HG03469 (cell line): ENCODE measurements at regions not wholly inside any gene's neighbourhood (a gene's known extent, or its start where the extent isn't known, plus 50 kb on each side); places are given as distances from the start of the nearest gene placed in this dataset.
A peak's percentile ranks its signal among the peaks of the same experiment; 100 is the strongest.

ENCODE experiments used
- ATAC-seq: cut with Tn5 transposase; IDR thresholded peaks from one replicate; pipeline ENCODE4 v1.9.1; 2021; ENCODE audit warnings: mild to moderate bottlenecking, moderate library complexity, moderate number of reproducible peaks; ENCODE audit not compliant: unreplicated experiment

DNA sequence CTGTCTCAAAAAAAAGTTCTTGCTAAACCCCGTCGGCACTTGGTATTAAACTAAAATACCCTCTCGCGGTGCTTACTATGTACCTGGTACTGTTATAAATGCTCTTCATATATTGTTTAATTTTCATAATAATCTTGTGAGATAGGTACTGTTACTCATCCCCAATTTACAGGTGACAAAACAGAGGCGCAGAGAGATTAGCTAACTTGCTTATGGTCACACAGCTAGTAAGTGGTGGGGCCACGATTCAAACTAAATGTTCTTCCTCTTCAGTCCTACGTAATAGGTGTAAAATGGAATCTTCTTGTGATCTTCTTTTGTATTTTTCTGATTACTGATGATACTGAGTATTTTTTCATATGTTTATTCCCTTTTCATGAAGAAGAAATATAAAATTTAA is 51.3 kb downstream of the TET3 start:
- no peak for ATAC-seq

DNA sequence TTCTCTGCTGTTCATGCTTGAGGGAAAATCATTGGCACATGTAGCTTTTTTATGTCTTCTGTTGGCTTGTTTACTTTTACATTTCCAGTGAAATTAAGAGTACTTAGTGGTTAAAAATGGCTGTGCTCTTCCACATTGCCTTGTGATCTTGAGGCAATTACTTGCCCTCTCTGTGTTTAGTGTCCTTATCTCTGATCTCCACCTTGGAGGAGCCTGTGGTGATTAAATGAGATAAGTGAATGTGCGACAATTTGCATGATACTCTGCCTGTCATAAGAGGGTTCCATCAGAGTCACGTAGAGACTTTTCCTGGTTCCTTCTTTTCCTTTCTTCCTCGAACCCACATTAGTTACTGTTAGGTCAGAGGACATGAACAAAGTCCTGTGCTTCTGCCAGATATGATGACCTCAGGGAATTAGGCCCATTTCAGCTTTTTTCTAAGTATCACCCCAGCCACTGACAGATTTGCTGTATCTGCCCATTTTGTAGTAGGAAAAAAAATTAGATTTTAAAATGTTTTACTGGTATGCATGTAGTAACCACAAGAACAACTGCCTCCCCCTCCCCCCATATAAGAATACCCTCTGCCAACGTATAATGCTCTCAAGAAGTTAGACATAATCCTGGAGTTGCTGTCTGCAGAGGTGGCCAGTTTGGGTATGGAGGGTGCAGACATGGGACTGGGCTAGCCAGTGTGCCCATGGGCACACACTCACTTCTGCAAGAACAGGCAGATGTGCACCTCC is 51.9 kb downstream of the TET3 start:
- ATAC-seq = no peak

DNA sequence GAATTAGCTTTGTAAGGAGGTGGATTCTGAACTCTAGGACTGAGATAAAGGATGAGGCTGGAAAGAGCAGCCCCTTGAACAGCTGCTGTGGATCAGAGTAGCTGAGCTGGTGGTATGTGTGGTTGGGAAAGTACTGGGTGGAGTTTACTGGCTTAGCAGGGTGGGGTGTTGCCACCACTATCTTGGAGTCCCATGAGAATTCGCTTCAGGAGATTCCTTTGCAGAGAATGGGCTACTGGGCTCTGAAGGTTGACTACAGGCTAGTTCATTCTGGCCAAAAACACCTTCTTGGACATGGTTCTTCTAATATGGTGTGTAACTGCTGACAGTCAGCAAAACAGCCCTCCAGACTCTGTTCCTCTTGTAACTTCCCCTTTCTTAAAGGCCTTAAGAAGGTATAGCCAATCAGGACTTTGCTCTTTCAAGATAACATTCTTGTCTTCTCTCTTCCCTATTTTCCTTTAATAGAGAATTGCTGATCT is 52.7 kb downstream of the TET3 start:
- ATAC-seq = peak; percentile 33

DNA sequence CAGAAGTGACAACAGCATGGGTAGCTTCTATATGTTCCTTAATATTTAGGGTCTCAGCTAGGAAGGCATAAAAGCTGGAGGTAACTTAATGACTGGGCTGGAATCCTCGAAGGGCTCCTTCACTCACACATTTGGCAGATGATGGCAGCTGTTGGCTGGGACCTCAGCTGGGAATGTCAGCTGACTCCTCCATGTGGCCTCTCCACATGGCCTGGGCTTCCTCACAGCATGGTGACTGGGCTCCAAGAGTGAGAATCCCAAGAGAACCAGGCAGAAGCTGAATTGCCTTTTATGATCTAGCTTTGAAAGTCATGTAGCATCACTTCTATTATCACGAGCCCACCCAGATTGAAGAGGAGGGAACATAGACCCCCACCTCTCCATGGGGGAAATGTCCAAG is 54.9 kb downstream of the TET3 start:
- no peak for ATAC-seq

DNA sequence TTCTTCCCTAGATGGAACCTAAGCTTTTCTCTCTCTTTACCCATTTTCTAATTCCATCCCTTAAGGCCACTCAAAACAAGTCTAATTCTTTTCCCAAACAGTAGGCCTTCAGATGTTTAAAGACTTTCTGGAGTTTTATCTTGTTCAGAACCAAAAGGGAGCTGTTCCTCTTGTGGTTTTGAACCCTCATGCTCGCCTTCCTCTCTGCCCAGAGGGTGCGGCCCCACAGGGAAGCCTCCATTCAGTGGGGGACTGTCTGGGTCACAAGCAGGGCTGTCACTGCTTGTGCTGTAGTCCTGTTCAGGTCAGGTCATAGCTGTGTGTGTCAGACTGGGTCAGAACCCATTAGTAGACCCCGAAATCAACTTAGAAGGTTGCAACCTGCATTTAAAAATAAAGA is 56.5 kb downstream of the TET3 start:
- no peak for ATAC-seq

DNA sequence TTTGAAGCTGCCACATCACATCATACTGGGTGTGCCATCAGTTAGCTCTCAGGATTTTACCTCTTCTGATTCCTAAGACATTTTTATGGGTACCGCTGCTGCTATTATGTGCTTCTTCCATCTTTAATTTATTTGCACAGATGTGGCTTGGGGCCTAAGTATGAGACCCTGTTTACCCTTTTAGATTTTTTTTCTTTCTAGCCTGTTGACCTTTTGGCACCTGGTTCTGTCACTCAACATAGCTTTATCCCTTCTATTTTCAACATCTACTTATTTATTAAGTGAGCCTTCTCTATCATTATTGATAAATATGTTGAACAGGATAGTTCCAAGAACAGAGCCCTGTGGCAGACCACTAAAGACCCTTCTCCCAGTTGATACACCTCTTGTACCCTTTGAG is 57.0 kb downstream of the TET3 start:
- no peak for ATAC-seq

DNA sequence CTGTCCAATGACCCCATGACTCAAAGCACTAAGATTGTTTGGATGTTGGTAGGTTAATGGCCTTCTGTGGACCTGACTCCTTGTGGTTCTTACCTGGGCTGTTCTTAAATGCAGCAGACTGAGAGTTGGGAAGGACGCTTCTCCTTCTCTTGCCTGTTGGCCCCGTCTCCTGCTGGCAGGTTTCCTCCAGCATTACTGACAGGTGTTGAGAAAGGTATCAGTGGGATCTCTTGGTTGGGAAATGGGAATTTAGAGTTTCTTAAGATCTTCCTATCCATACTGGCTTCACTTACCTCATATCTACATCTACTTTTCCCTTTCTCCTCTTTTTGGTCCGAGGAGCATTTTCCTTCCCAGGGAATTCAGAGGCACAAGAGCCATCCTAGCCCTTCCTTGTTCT is 57.9 kb downstream of the TET3 start:
- ATAC-seq = no peak

DNA sequence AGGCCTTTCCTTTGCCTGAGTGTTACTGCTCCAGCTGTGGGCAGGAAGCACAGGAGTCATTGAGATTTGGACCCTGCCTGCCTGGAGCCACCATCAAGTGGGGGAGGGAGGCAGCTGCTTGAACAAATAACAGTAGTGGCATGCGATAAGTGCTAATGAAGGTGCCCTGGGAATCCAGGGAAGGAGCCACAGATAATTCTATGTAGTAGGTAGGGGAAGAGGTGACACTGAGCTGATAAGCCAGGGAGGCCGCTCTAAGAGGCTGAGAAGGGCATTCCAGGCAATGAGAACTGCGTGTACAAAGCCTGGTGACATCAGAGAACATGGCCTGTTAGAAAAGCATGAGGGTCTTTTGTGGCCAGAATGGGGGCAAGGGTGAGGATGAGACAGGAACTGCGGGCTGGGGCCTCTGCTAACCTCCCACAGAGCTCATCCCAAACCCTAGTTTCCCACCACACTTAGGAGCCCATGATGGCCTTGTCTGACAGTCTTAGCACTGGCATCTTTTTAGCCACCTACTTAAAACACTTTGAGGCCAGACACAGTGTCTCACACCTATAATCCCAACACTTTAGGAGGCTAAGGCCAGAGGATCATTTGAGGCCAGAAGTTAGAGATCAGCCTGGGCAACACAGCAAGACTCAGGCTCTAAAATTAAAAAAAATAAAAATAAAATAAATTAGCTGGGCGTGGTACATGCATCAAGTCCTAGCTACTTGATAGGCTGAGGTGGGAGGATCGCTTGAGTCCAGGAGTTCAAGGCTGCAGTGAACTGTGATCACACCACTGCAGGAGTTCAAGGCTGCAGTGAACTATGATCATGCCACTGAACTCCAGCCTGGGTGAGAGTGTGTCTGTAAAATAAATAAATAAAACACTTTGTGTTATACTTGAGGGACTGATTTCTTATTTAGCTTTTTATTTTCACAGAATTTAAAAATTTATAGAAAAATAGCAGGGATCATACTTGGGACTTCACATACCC is 58.9 kb downstream of the TET3 start:
- no peak for ATAC-seq

DNA sequence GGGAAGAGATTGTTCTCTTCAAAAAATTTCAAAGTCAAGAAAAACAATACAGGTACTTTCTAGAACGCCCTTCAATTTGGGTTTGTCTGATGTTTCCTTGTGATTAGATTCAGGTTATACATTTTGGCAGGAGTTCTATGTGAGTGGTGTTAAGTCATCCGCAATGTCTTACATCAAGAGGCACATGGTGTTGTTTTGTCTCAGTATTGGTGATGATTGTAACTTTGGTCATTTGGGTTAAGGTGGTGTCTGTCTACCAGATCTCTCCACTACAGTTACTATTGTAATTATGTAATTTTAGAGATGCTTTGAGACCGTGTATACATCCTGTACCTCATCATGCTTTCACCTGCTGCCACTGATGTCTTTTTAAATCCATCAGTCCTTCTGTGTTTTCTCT is 60.3 kb downstream of the TET3 start:
- ATAC-seq = no peak

DNA sequence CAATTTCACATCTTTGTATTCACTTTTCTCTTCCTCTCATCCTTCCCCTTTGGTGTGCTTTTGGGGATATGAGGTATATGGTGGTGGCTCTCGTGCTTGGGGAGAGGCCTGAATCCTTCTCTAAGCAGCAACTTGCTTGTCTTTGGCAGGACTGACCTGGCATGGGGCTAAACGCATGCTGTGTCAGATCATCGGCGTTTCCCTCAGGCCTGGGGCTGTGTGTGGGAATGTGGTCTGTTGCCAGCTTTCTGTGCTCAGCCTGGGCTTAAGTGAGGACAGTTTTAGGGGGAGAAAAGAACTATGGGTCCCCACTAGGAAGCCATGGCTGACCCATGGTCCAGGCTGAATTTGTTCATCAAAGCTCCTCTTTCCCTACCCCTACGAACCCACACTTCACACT is 60.7 kb downstream of the TET3 start:
- ATAC-seq = no peak

DNA sequence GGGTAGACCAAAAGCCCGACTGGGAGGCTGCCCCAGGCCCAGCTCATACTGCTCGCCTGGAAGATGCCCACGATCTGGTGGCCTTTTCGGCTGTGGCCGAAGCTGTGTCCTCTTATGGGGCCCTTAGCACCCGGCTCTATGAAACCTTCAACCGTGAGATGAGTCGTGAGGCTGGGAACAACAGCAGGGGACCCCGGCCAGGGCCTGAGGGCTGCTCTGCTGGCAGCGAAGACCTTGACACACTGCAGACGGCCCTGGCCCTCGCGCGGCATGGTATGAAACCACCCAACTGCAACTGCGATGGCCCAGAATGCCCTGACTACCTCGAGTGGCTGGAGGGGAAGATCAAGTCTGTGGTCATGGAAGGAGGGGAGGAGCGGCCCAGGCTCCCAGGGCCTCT is 61.7 kb downstream of the TET3 start:
- no peak for ATAC-seq

DNA sequence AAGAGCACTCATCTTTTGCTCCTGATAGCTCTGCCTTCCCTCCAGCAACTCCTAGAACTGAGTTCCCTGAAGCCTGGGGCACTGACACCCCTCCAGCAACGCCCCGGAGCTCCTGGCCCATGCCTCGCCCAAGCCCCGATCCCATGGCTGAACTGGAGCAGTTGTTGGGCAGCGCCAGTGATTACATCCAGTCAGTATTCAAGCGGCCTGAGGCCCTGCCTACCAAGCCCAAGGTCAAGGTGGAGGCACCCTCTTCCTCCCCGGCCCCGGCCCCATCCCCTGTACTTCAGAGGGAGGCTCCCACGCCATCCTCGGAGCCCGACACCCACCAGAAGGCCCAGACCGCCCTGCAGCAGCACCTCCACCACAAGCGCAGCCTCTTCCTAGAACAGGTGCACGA is 62.4 kb downstream of the TET3 start:
- ATAC-seq = no peak

DNA sequence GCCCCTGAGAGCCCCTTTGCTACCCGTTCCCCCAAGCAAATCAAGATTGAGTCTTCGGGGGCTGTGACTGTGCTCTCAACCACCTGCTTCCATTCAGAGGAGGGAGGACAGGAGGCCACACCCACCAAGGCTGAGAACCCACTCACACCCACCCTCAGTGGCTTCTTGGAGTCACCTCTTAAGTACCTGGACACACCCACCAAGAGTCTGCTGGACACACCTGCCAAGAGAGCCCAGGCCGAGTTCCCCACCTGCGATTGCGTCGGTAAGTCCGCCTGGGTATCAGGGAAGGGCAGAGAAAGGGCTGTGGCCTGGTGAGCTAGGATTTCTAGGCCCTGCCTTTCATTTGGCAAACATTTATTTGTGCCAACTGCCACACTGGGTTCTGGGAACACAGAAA is 63.4 kb downstream of the TET3 start:
- no peak for ATAC-seq

DNA sequence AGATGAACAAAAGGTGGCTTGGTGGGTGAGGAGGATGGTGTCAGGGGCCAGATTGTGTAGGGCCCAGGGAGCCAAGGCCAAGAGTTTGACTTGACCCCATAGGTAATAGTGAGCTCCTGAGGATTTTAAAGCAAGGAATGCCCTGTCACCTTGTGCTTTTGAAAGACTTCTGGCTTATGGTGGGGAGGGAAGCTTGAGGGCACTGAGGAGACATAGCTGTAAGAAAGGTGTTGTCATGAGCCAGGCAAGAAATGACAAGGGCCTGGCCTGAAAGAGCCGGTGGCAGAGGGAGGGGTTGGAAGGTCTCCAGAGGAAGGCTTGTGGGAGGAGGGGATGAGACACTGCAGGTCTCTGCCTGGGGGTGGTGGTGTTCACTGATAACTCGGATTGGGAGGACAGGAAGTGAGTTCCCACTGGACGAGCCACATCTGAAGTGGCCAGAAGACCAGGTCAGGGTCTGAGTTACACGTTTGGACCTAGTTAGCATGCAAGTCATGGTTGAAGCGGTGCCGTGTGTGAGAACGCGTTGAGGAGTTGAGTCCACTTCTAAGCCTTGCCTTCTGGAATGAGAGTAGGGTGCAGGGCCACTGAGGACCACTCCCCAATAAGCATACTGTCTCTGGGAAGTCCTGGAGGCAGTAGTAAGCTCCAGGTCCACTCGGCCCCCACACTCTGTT is 64.3 kb downstream of the TET3 start:
- no peak for ATAC-seq

DNA sequence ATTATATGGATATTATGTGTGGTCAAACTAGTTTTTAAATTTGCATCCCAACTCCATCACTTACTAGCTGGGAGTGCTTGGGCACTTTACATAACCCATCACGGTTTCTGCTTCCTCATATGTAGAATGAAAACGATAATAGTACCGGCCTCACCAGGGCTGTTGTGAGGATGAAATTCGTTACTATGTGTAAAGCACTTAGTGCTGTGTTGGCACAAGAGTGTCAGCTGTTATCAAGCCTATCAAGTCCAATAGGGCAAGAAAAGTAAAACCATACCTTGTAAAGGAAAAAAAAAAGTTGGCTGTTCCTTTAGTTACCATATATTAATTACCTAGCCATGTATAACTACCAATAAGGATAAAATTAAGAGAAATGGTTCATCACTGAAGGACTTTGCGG is 65.4 kb downstream of the TET3 start:
- no peak for ATAC-seq

DNA sequence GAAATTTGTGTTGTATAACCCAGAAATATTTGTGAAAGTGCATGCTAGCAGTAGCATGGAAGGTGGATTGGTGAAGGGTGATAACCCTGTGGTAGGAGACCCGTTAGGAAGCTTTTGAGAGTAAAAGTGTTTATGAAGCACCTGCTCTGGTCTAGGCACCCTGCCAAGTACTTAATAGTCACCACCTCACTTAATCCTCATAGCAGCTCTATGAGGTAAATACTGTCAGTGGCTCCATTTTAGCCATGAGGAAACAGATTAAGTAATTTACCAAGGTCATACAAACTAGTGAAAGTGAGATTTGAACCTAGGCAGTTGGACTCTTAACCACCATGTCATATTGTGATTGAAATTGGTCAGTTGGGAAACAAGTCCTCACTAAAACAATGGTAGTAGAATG is 66.8 kb downstream of the TET3 start:
- ATAC-seq = no peak

DNA sequence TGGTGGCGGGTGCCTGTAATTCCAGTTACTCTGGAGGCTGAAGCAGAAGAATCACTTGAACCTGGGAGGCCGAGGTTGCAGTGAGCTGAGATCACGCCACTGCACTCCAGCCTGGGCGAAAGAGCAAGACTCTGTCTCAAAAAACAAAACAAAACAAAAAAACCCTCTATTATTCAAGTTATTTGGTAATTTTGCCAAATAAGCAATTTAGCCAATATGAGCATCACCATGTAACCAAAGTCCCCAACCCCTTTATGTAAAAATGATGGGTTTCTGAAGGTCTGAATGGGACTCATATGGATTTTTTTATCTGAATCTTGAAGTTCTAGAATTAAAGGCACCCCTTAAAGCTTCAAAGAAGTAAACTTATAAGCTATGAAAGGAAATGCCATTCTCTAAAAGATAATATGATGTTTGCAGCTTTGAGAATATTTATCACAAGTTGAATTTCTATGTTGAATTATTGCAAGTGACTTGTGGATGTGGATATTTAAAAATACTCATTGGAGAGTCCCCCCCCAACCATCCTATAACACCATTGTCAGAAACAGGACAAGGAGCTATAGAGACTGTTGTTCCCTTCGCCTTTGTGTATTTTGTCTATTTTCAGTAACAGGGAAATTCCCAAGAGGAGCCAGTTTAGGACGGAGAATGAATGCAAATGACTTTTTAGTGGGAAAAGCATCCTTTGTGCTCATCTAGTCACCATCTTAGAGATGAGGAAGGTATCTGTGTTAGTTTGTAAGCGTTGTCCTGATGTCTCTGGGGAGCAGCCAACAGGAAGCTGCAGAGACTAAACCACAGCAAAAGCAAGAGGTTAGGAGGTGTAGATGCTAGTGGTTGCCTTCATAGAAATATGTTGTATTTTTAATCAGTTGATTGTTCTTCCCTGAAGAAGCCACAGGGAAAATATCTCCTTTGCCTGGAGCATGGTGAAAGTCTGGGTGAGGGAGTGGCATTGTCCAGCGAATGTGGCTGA is 68.3 kb downstream of the TET3 start:
- no peak for ATAC-seq

DNA sequence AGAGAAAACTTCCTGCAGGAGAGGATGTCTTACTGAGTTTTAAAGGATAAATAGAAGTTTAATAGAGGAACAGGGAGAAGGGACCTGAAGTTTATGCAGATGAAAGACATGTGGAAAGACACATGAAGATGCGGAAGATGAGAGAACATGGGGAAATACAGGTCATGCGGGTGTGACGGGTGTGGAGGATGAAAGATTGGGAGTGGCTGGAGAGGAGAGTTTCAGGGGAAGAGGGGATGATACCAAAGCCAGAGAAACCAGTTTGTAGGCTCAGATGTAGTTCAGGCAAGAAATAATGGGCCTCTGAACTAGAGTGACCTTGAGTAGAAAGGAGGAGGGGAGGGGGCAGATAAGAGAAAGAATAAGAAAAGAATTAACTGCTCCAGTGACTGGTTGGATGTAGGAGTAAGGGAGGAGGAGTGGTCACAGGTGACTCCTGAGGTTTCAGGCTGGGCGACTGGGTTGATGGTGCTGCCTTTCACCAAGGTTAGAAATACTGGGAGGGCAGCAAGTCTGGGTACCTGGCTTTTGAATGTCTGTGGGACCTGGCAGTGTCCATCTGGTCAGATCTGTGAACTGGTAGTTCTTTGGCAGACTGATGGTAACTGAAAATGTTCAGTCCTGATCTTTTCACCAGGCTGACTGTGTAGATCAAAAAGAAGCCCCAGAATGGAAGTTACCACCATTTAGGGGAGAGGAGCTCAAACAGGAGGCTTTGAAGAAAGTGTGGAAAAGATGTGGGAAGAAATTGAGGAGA is 69.4 kb downstream of the TET3 start:
- no peak for ATAC-seq

DNA sequence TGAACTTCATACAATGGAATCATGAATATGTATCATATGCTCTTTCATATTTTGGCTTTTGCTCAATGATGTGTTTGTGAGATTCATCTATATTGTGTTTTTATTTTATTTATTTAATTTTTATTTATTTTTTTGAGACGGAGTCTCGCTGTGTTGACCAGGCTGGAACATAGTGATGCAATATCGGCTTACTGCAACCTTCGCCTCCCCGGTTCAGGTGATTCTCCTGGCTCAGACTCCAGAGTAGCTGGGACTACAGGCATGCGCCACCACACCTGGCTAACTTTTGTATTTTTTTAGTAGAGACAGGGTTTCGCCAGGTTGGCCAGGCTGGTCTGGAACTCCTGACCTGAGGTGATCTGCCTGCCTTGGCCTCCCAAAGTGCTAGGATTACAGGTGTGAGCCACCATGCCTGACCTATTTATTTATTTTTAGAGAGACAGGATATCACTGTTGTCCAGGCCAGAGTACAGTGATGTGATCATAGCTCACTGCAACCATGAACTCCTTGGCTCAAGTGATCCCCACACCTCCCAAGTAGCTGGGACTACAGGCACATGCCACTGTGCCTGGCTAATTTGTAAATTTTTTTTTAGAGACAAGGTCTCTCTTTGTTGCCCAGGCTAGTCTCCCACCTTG is 74.5 kb downstream of the TET3 start:
- ATAC-seq = no peak
